ENCODE measurements at regions not wholly inside any gene's neighbourhood (a gene's known extent, or its start where the extent isn't known, plus 50 kb on each side); places are given as distances from the start of the nearest gene placed in this dataset.

DNA sequence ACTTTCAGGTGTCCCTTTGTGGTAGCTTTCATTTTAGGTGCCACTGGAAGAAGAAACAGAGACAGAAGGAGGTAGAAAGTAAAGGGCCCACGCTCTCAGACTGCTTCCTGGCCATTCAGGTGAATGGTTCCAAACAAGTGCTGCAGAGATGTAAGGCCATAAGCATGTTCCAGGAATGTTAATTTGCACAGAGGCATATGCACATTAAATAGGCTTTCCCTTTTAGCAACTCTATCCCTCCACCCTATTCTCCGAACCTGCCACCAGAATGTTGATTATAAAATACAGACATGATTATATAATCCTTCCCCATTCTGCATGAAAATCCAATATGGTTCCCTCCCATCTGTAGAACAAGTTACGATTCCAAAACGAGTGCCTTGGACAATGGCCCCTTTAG lies 297.2 kb downstream of the C6orf118 start:
- Histone ChIP-seq H3K27me3 (replicated peaks; ENCODE audit: control insufficient read depth, insufficient read depth, low read length) (no peaks in the 10 kb centered on the region), H3K36me3 (ENCODE audit: control insufficient read depth, insufficient read depth, low read length) (no peaks in the 10 kb centered on the region), H3K4me3 (ENCODE audit: low read depth, low read length) (no peak overlapping the region), H3K9me3 (no peaks in the 10 kb centered on the region; the same call in 1 of the 2 replicates), H3K4me1 (peaks cover 27% of the 10 kb centered on the region)
- CTCF ChIA-PET, result no interaction called here
- POLR2A ChIA-PET, result no interaction called here
- no peak for TF ChIP-seq CTCF (IDR thresholded peaks at IDR 0.05; ENCODE audit: insufficient read depth in 1 of 2, low read depth in 1 of 2, low read length in 1 of 2, severe bottlenecking in 1 of 2, unreplicated experiment in 1 of 2)
- intact Hi-C loops (cut with micrococcal nuclease; ENCODE audit: unreplicated experiment), result no loop called here
- peaks cover 31% of the 10 kb centered on the region for H3K9me3 Mint-ChIP-seq (ENCODE audit: unreplicated experiment)
- peaks cover 28% of the 10 kb centered on the region for H3K4me1 Mint-ChIP-seq (ENCODE audit: low read depth, unreplicated experiment)
- no peak overlapping the region for H3K4me3 Mint-ChIP-seq (ENCODE audit: unreplicated experiment)
- DNase-seq, result no peak
- peak overlapping the region; percentile 92 for H3K27ac Mint-ChIP-seq (ENCODE audit: unreplicated experiment)
- H3K36me3 Mint-ChIP-seq (ENCODE audit: insufficient read depth, unreplicated experiment), result no peaks in the 10 kb centered on the region
- no TSS peak for BruUV-seq (replicated peaks)
- H3K27me3 Mint-ChIP-seq (ENCODE audit: insufficient read depth, unreplicated experiment), result no peaks in the 10 kb centered on the region

DNA sequence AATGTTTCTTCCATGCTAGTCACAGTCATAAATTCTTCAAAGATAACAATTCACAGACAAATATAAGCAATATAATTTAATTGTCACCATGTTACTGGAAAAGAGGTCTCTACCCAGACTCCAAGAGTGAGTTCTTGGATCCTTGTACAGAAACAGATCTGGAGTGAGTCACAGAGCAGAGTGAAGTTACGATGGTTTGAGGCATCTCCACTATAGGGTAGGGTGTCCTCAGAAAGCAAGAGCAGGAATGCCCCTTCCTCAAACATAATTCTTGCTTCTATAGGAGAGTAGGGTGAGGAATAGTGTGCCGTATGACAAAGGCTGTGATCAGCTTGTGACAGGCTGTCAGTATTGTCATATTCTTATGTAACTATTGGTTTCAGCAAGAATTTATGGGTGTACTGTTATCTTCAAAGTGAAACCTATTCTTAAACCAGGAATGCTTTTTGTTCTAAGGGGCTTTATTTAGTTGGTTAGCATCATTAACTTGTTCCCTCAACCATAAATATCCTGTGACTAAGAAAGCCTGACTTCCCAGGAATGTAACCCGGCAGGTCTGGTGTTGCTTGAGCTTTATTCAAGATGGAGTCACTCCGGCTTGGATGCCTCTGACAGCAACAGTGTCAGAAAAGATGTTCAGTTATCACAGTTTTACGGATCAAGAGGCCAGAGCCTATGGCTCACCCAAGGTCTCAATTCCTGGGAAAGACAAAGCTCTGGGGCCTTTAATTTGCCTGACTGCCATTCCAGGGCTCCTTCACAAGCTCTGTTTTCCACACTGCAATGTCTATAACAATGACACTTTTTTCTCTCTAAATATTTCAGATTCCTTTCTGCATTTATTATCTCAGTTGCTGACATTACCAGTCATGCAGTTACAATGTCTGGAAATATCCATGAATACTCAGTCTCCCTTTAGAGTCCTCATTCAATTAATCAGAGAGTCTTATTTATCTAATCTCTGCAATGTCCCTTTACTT lies 298.6 kb downstream of the C6orf118 start:
- Histone ChIP-seq H3K36me3 (ENCODE audit: control insufficient read depth, insufficient read depth, low read length) (no peaks in the 10 kb centered on the region), H3K27me3 (replicated peaks; ENCODE audit: control insufficient read depth, insufficient read depth, low read length) (no peaks in the 10 kb centered on the region), H3K9me3 (peaks cover 3% of the 10 kb centered on the region), H3K4me1 (peaks cover 27% of the 10 kb centered on the region), H3K4me3 (ENCODE audit: low read depth, low read length) (no peak overlapping the region)
- TF ChIP-seq CTCF (IDR thresholded peaks at IDR 0.05; ENCODE audit: insufficient read depth in 1 of 2, low read depth in 1 of 2, low read length in 1 of 2, severe bottlenecking in 1 of 2, unreplicated experiment in 1 of 2), result no peak
- H3K4me3 Mint-ChIP-seq (ENCODE audit: unreplicated experiment), result peak overlapping the region; percentile 62
- no peaks in the 10 kb centered on the region for H3K36me3 Mint-ChIP-seq (ENCODE audit: insufficient read depth, unreplicated experiment)
- no TSS peak for BruUV-seq (replicated peaks)
- H3K27ac Mint-ChIP-seq (ENCODE audit: unreplicated experiment), result peak overlapping the region; percentile 92
- no peaks in the 10 kb centered on the region for H3K27me3 Mint-ChIP-seq (ENCODE audit: insufficient read depth, unreplicated experiment)
- CTCF ChIA-PET, result interaction anchor here (0.5 kb wide), 1 partner anchor 1599 kb away, joined by 5 read pairs; no protein-coding TSS in a partner anchor
- H3K9me3 Mint-ChIP-seq (ENCODE audit: unreplicated experiment), result peaks cover 38% of the 10 kb centered on the region
- peaks cover 28% of the 10 kb centered on the region for H3K4me1 Mint-ChIP-seq (ENCODE audit: low read depth, unreplicated experiment)
- intact Hi-C loops (cut with micrococcal nuclease; ENCODE audit: unreplicated experiment), result loop anchor here (1.0 to 2.0 kb wide), 2 partner anchors 32 to 92 kb away; no protein-coding TSS in a partner anchor
- POLR2A ChIA-PET, result no interaction called here
- peak; percentile 71 to 77 for DNase-seq

DNA sequence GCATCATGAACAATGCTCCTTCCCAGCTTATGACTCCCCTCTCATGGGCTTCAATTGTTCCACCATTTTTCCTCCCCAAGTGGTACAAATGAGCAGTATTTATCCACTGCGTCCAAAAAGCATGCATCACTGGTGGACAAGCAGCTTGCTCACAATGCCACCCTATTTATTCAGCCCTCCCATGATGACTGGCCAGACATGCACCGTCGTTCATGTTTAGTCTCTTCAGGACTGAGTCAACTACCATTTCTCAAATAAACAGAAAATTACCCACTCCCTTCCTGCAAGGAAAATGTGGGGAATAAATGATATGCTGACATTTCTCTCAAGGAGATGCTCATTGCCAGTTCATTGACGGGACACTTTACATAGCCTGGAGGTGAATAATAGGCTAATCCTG lies 300.4 kb downstream of the C6orf118 start:
- Histone ChIP-seq H3K36me3 (ENCODE audit: control insufficient read depth, insufficient read depth, low read length) (no peaks in the 10 kb centered on the region), H3K27me3 (replicated peaks; ENCODE audit: control insufficient read depth, insufficient read depth, low read length) (no peaks in the 10 kb centered on the region), H3K9me3 (peaks cover 6% of the 10 kb centered on the region), H3K4me3 (ENCODE audit: low read depth, low read length) (no peak overlapping the region), H3K4me1 (peaks cover 27% of the 10 kb centered on the region)
- H3K9me3 Mint-ChIP-seq (ENCODE audit: unreplicated experiment), result peaks cover 46% of the 10 kb centered on the region
- no peak for DNase-seq
- H3K36me3 Mint-ChIP-seq (ENCODE audit: insufficient read depth, unreplicated experiment), result no peaks in the 10 kb centered on the region
- ChIA-PET POLR2A (no interaction called here), CTCF (no interaction called here)
- BruUV-seq (replicated peaks), result no TSS peak
- H3K4me3 Mint-ChIP-seq (ENCODE audit: unreplicated experiment), result no peak overlapping the region
- no peak overlapping the region for H3K27ac Mint-ChIP-seq (ENCODE audit: unreplicated experiment)
- H3K4me1 Mint-ChIP-seq (ENCODE audit: low read depth, unreplicated experiment), result peaks cover 28% of the 10 kb centered on the region
- TF ChIP-seq CTCF (IDR thresholded peaks at IDR 0.05; ENCODE audit: insufficient read depth in 1 of 2, low read depth in 1 of 2, low read length in 1 of 2, severe bottlenecking in 1 of 2, unreplicated experiment in 1 of 2), result no peak
- H3K27me3 Mint-ChIP-seq (ENCODE audit: insufficient read depth, unreplicated experiment), result no peaks in the 10 kb centered on the region
- intact Hi-C loops (cut with micrococcal nuclease; ENCODE audit: unreplicated experiment), result no loop called here

Data from Caco-2 (cell line).